Activated CD8-positive, alpha-beta memory T cell treated with anti-CD3 and anti-CD28 coated beads for 36 hours (primary cell): ENCODE measurements at regions not wholly inside any gene's neighbourhood (a gene's known extent, or its start where the extent isn't known, plus 50 kb on each side); places are given as distances from the start of the nearest gene placed in this dataset.

Experiments used
- CTCF ChIA-PET: fragments of 350-600 bp; sonication (Branson Sonifier 250); formaldehyde crosslinking; loops from one replicate; lab custom pipeline; 2021; ENCODE audit warnings: antibody characterized with exemption; lab: Charles Lee
- POLR2A ChIA-PET: fragments of 350-600 bp; sonication (Branson Sonifier 250); formaldehyde crosslinking; loops from one replicate; lab custom pipeline; 2021; ENCODE audit warnings: antibody characterized with exemption; lab: Charles Lee

DNA sequence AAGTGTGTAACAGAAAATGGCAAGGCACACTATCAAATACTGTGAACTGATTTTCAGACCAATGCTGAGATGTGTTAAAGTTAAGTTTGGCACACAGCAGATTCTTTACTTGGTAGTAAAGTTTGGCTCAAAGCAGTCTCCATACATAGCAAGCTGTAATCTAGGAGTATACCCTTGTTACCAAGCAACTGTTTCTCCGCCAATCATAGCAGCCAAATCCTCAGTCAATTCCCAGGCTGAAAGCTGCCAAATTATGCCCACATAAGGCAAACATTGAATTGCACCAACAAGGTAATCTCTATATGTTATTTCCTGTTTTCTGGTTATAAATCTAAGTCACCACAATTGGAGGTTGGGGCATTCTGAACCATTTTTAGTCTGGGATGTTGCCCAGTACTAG lies 345.7 kb downstream of the DEPDC1B start:
- CTCF ChIA-PET = no interaction called here
- POLR2A ChIA-PET = no interaction called here

DNA sequence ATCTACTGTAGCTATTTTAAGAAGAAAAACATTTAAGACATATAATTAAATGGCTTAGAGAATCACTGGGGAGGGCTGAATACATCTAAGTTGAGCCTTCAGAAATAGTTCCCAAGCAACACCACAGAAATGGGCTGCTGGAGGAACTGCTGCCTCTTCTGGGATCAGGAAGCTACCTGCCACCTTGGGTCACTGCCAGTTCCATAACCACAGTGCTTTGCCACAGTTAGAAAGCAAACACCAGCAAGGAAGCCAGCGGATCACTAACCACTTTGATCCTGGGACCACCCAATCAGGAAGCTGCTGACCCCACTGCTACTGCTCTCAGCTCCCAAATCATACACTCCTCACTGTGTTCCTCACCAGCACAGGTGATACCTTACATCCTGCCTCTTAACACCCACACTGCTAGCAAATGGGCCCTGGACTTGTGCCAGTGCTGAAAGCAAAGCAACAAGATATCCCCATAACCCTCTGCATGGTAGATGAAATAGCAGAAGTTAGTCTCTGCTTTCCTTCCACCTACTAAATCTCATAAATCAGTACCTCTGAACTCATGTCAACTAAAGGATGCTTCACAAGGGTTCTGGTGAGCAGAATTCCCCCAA lies 346.9 kb downstream of the DEPDC1B start:
- ChIA-PET CTCF (no interaction called here), POLR2A (no interaction called here)

DNA sequence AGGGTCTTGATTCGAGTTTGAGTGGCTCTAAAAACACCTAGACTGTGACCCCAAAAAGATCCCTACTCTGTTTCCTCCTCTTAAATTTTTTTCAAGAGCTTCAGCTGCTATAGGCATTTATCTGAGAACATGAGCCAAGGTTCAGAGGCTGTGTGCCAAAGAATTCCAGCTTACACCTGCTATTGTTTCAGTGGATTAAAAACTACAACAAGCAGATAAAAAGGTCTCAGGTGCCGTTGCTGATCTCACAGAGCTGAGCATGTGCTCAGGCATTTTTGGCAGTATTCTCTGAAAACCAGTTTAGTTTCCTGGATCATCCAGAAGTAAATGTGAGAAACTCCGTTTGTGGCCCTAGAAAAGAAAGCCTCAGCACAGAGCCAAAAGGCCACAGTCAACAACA lies 349.2 kb downstream of the DEPDC1B start:
- CTCF ChIA-PET = no interaction called here

DNA sequence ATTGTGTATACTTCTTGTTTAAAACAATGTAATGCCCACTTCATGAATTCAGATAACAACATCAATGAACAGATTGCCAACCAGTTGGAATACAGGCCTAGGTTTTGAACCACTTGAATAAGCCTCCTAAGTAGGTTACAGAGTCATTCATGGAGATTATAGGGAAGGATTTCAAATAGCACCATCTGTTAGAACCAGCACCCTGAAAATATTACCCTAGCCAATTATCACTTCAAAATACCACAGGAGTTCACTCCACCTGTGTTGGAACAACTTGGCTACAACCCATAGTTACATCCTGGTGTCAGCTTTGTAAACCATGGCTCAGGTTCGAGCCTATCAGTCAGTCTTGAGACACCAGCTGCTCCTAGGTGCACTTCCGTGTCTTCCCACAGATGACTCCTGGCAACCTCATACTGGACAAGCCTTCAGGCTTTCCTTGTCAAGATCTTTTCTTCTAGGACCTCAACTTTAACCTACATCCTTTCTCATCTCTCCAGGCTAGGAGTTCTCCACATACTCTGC lies 350.0 kb downstream of the DEPDC1B start:
- POLR2A ChIA-PET = no interaction called here
- CTCF ChIA-PET = no interaction called here

More for the DNA sequence above, 349.2 kb downstream of the DEPDC1B start:
- POLR2A ChIA-PET = no interaction called here

DNA sequence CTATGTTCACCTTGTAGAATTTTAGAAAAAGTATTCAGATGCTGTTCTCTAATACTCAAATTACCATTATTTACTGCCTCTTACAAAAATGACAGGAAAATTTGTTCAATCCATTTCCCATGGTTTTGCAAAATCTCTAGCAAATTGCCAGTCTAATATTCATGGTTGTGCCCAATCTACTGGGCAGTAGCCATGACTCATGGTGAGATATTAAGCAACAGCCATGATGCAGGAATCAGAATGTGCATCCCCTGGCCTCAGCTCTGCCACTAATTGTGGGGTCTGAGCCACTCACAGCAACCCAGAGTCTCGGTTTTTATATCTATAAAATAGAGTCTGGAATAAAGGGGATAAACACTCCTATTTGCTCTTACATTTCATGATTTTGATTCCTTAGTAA lies 353.6 kb downstream of the DEPDC1B start:
- CTCF ChIA-PET = no interaction called here
- POLR2A ChIA-PET = no interaction called here

DNA sequence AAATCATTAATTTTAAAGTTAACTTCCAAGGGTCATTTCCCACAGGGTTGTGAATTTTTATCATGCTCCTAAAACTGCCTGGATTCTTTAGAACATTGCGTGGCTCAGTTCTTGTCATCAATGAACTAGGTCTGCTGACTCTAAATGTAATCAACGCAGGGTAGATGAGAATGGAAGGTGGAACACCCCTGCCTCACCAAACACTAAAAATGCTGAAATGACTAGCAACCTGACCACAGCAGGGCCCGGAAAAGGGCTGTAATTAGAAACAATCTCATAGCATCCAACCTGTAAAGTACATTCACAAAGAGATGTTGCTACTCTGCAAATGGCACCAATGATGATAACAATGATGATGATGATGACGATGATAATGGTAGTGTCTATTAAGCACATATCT lies 356.9 kb downstream of the DEPDC1B start:
- ChIA-PET CTCF (no interaction called here), POLR2A (no interaction called here)

DNA sequence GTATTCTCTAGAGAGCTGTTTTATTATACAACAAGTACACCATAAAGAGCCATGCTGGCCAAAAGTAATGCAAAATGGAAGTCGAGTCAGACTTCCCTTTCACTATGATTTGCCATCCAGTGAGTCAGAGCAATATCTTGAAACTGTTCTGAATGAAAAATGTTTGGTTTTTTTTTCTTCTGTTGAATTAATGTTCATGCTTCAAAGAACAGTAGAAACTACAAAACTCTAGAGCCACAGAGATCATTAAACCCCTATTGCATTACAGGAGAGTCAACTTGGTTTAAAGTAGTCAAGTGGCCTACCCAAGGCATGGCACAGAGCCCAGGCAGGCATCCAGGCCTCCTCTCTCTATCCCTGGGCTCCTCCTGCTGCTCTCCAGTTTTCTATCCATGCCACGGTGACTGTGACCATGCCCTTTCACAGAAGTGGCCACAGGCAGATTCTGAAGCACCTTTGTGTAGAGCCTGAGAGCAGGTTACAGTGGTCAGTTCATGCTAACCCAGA lies 358.9 kb downstream of the DEPDC1B start:
- POLR2A ChIA-PET = no interaction called here
- CTCF ChIA-PET = interaction anchor here (0.7 kb wide), 1 partner anchor 308 kb away, joined by 3 read pairs; no protein-coding TSS in a partner anchor

DNA sequence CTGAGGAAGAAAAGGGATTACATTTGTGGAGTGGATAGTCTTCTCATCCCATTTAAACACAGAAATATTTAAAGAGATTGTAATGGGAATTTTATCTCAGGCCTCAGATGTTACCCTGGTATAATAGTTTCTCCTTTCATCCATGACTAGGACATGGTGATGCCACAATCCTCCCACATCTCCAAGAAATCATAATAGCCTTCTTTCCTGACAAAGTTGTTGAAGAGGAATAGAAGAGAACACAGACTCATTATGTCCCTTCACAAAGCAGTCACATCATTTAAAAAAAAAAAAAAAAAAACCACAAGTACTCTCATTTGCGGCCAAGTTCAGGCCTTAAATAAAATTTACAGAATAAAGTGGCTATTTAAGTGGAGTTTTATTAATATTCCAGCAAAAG lies 359.6 kb downstream of the DEPDC1B start:
- CTCF ChIA-PET = interaction anchor here (0.7 kb wide), 1 partner anchor 309 kb away, joined by 3 read pairs; no protein-coding TSS in a partner anchor
- POLR2A ChIA-PET = no interaction called here

DNA sequence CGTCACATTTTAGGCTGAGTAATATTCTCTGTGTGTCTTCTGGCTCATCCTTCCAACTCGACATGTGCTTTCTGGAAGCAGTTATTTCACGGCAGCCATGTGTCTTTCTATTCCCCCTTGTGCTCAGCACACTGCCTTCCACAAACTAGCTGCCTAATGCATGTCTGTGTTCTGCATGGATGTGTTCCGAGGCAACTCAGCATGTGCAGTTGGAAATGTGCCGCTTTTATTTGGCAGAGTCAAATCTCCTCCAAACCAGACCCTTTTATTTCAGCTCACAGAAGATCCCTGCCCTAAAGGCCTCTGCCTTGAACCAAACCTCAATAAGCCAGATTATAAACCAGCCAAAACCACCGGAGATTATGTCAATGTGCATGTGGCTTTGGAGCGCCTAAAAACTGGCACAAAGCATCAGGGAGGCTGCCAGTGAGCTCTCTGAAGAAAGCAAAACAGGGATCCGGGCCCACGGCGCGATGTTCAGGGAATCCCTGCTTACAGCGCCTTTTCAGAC lies 360.2 kb downstream of the DEPDC1B start:
- CTCF ChIA-PET = no interaction called here
- POLR2A ChIA-PET = no interaction called here

DNA sequence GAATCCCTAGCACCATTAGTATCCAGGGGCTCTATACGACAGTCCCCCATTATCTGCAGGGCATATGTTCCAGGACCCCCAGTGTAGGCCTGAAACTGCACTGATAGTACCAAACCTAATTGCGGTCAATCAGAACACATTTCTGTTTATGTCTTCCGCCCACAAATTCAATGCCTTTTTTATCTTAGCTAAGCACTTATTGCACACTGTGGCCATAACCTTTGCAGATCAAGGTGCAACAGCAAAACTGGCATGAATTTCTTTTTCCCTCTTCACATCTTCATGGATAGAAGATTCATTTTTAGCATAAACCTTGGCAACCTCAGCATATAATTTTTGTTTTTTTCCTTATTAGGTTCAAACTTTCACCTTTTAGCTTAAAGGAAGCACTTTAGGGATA lies 361.1 kb downstream of the DEPDC1B start:
- POLR2A ChIA-PET = no interaction called here
- CTCF ChIA-PET = no interaction called here

DNA sequence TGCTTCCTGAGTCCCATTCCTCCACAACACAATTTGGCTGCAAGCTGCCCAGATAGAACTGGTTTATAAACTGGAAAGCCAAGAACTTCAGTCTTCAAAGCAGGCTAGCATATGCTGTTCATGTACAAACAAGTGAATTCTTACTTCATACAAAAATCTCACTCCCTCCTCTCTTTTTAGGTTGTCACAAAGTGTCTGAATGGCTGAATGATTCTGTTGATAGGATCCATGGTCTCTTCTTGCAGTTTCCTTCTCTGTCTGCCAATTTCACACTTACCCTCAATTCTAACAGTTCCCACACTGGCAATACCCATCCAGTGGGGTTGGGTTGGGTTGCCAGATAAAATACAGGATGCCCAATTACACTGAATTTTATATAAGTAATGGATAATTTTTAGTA lies 363.5 kb downstream of the DEPDC1B start:
- POLR2A ChIA-PET = no interaction called here
- CTCF ChIA-PET = no interaction called here

DNA sequence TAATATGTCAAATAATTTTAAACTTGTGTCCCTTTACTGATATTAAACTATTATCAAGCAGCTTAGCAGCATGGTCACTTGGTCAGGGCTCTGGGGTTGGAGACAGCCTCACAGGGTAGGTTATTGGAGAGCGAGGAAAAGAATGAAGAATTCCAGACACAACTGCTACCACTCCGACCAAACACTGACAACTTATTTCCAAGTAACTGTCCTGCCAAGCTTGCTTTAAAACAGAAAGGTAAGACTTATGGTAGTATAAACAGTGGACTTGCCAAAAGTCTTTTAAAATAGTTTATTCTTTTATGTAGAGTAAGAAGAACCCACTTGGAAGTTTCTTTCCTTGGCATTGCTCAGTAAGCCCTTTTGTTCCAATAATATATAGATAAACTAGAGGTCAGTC lies 364.1 kb downstream of the DEPDC1B start:
- ChIA-PET POLR2A (no interaction called here), CTCF (no interaction called here)

DNA sequence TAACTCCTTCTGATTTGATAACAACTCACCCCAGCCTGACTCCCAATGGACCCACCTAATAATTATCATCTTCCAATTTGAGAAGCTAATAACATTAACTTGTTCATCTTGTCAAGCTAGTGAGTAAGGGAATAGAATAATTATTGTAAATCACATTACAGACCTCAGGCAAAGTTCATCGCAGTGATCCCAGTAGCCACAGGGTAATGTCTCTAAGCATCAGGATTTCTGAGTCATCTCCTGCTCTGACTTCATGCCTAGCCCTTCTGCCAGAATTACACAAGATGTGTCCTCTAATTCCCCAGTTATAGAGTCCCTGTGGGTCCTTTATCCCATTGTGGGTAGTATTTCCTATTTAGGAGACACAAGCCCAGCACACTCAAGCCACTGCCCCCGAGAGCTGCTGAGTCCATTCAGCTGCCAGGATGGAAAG lies 365.7 kb downstream of the DEPDC1B start:
- ChIA-PET POLR2A (interaction anchor here (0.6 kb wide), 1 partner anchor 1696 kb away, joined by 3 read pairs; no protein-coding TSS in a partner anchor), CTCF (no interaction called here)

DNA sequence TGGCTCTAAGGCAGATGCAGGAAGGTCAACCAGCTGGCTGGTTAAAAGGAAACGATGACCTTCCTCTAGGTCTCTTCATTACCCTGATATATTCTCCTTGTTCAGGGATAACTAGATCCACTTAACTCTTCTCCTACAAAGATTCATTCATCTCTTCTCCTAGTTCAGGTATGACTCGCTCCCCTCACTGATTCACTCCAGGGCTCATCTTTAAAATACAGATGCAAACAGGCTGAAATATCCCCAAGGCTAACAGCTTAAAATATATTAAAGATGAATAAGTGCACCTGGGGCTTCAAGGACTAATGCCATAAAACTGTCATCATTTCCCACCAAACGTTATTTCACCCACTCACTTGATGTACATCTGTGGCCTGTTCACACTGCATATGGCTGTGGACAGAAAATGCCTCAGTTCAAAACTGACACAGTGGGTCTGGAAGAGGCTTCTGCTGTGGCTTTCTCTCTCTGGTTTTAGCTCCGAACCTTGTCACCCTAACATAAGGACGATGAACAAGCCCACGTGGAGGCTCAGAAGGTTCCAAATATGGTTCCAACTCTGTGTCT lies 366.9 kb downstream of the DEPDC1B start:
- CTCF ChIA-PET = no interaction called here
- POLR2A ChIA-PET = no interaction called here

DNA sequence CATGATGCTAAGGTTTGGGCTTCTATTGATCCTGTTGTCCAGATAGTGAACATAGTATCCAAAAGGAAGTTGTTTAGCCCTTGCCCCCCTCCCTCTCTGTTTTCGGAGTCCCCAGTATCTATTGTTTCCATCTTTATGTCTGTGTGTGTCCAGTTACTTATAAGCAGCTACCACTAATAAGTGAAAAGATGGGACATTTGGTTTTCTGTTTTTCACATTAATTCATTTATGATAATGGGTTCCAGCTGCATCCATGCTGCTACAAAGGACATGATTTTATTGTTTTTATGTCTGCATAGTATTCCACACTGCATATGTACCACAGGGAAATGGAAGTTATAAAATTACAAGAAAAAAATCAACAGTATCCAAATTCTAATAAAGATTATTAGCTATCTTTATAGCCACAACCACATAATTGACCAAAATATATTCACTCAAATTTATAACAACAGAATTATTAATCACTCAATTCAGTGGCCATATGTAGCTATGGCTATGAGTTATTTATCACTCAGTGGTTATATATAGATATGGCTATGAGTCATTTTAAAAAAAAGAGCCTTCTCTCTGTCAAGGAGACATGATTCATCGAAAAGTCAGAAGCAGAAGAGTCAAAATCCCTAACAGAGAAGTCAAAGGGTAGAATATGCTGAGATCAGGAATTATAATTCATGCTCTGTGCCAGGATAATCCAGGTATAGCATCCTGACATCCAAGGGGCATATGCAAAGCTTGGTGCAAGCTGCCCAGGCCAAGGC lies 367.5 kb downstream of the DEPDC1B start:
- POLR2A ChIA-PET = no interaction called here
- CTCF ChIA-PET = no interaction called here

DNA sequence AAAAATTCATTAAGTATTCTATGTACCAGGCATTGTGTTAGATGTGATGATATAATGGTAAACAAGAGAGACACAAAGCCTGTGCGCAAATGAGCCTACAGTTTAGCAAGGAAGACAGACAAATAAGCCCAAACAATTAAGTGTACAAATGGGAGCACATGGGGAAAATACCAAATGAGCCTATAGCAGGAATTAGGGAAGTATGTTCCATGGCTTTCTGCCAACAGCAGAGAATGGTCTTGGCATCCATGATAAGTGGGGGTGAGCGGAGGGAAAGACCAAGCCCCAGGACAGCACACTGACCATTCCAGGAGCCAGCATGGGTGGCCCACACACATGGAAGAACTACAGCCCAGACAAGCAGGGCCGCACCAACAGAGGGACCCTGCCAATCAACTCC lies 369.7 kb downstream of the DEPDC1B start:
- POLR2A ChIA-PET = no interaction called here
- CTCF ChIA-PET = no interaction called here

DNA sequence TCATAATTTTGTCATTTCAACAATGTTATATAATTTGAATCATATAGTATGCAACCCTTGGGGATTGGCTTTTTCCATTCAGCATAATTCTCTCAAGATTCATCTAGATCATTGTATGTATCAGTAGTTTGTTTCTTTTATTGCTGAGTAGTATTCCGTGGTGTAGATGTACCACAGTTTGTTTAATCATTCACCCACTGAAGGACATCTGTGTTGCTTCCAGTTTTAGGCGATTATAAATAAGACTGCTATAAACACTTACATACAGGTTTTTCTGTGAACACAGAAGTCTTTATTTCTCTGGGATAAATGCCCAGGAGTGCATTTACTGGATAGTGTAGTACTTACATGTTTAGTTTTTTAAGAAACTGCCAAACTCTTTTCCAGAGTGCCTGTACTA lies 374.1 kb downstream of the DEPDC1B start:
- POLR2A ChIA-PET = no interaction called here
- CTCF ChIA-PET = no interaction called here

DNA sequence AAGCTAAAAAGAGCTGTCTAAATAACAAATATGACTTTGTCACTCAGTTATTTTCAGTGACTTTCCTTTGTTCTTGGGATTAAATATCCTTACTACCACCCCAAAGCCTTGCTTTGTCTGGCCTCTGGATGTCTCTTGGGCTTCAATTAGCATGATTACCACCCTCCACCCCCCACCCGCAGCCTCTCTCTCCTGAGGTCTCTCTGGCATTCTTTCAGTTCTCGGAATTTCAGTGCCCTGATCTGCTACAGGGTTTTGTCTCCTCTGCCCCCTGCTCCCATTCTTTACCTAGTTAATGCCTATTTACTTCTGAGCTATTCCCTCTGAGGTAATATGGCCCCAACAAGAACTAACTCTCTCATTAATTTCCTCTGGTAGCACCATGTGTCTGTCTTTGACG lies 376.4 kb downstream of the DEPDC1B start:
- ChIA-PET POLR2A (no interaction called here), CTCF (no interaction called here)

DNA sequence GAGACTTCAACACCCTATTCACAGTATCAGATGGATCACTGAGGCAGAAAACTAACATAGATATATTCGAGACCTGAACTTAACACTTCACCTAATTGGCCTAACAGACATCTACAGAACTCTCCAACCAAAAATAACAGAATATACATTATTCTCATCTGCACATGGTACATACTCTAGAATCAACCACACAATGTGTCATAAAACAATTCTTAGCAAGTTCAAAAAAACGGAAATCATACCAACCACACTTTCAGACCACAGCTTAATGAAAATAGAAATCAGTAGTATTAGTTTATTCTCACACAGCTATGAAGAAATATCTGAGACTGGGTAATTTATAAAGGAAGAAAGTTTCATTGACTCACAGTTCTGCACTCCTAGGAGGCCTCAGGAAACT lies 387.9 kb downstream of the DEPDC1B start:
- POLR2A ChIA-PET = no interaction called here

DNA sequence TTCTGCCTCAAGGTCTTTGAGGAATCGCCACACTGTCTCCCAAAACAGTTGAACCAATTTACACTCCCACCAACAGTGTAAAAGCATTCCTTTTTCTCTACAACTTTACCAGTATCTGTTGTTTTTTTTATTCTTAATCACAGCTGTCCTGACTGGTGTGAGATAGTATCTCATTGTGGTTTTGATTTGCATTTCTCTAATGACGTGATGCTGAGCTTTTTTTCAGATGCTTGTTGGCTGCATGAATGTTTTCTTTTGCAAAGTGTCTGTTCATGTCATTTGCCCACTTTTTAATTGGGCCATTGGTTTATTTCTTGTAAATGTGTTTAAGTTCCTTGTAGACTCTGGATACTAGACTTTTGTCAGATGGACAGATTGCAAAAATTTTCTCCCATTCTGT lies 400.0 kb downstream of the DEPDC1B start:
- POLR2A ChIA-PET = no interaction called here

More for the DNA sequence above, 387.9 kb downstream of the DEPDC1B start:
- CTCF ChIA-PET = no interaction called here

More for the DNA sequence above, 400.0 kb downstream of the DEPDC1B start:
- CTCF ChIA-PET = no interaction called here
